Choroid plexus epithelial cell (primary cell): ENCODE measurements at regions not wholly inside any gene's neighbourhood (a gene's known extent, or its start where the extent isn't known, plus 50 kb on each side); places are given as distances from the start of the nearest gene placed in this dataset.

Experiments used
- DNase-seq: peaks from one replicate; pipeline ENCODE4 v3.0.0-alpha.2; 2010; ENCODE audit warnings: low read depth
- H3K4me3 ChIP-seq: 2 replicates; pipeline ENCODE4 v1.5.1; 2011; ENCODE audit warnings: low read depth, mild to moderate bottlenecking, control low read depth, low read length, moderate library complexity
- TF ChIP-seq, protein P1 (sequence below): conservative IDR thresholded peaks from 2 replicates; pipeline ENCODE4 v1.5.1; 2011; ENCODE audit warnings: low read depth, mild to moderate bottlenecking, control low read depth, inconsistent platforms, low read length, moderate library complexity

- H3K4me3 ChIP-seq = no peak overlapping the region
- DNase-seq = no peak
Measured at GRCh38 chr9:126113756-126114408, 212.7 kb upstream of the MVB12B start.

GRCh38 chr9:126114409-126114760 lies 212.2 kb upstream of the MVB12B start:
- DNase-seq = no peak
- H3K4me3 ChIP-seq = no peak overlapping the region
- TF ChIP-seq, protein P1, sequence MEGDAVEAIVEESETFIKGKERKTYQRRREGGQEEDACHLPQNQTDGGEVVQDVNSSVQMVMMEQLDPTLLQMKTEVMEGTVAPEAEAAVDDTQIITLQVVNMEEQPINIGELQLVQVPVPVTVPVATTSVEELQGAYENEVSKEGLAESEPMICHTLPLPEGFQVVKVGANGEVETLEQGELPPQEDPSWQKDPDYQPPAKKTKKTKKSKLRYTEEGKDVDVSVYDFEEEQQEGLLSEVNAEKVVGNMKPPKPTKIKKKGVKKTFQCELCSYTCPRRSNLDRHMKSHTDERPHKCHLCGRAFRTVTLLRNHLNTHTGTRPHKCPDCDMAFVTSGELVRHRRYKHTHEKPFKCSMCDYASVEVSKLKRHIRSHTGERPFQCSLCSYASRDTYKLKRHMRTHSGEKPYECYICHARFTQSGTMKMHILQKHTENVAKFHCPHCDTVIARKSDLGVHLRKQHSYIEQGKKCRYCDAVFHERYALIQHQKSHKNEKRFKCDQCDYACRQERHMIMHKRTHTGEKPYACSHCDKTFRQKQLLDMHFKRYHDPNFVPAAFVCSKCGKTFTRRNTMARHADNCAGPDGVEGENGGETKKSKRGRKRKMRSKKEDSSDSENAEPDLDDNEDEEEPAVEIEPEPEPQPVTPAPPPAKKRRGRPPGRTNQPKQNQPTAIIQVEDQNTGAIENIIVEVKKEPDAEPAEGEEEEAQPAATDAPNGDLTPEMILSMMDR = no peak

More at GRCh38 chr9:126113756-126114408, 212.7 kb upstream of the MVB12B start:
- TF ChIP-seq, protein P1 = no peak

- TF ChIP-seq, protein P1 = no peak
- no peak overlapping the region for H3K4me3 ChIP-seq
- DNase-seq = no peak
Measured at GRCh38 chr9:126114850-126115460, 211.7 kb upstream of the MVB12B start.

DNA sequence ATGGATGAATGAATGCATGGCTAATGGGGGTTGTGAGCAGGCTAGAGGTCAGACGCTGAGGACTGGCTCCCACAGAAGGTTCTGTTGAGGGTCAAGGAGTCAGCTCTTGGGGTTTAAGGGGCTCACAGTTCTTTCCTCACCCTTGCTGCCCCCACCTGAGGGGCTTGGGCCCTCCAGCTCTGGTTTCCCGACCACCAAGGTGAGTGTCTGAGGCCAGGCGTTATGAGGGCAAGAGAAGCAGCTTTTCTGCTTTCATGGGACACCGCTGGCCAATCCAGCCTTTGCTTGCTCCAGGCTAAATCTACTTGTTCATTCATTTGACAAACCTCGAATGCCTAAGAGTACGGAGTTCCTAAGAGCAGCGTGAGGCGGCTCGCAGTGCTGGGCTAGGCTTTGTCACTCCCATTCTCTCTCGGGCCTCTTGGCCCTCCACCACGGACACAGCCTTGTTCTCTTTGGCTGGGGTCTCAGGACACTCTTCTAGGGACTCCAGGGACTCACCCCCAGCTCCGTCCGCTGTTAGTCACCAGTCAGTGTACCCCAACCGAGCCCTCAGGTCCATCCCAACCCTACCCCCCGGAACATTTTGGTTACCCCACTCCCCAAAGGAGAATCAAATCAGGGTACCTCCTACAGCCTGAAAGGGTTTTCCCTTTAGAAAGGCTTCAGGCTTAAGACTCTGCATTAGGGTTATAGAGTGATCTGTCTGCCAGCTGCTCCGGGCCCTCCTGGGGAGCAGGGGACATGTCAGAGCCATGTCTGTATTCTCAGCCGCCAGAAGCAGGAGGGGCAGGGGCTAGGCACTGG lies 210.1 kb upstream of the MVB12B start:
- DNase-seq = no peak
- TF ChIP-seq, protein P1 = no peak
- H3K4me3 ChIP-seq = no peak overlapping the region

GRCh38 chr9:126117158-126117425 lies 209.5 kb upstream of the MVB12B start:
- no peak for DNase-seq
- TF ChIP-seq, protein P1 = no peak
- H3K4me3 ChIP-seq = no peak overlapping the region

DNA sequence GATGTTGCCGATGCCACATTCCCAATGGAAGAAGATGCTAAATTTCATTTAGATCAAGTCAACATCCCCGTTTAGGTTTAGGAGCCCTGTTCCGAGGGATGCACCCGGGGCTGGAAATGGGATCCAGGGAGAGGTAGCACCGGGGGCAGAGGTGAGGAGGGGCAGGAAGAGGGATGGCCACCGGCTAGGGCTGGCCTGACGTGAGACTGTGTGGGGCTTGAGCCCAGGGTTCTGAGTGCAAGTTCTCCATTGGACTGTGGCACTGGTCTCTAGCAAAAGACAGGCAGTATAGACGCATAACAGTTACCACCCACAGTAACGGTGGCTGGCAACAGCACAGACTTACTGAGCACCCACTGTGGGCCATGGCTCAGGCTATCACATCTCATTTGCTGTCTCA lies 209.0 kb upstream of the MVB12B start:
- no peak overlapping the region for H3K4me3 ChIP-seq
- TF ChIP-seq, protein P1 = no peak
- DNase-seq = no peak
